CD4-positive, alpha-beta T cell treated with Interferon gamma for 1 hour (primary cell): ENCODE measurements at regions not wholly inside any gene's neighbourhood (a gene's known extent, or its start where the extent isn't known, plus 50 kb on each side); places are given as distances from the start of the nearest gene placed in this dataset.
"Not testable (repeated sequence)": the region's sequence is repeated elsewhere in the genome, so short reads cannot be mapped to it uniquely, and the experiment has no call there.

Experiments
- DNase-seq: peaks from one replicate; pipeline ENCODE4 v3.0.0-alpha.2; 2020

DNA sequence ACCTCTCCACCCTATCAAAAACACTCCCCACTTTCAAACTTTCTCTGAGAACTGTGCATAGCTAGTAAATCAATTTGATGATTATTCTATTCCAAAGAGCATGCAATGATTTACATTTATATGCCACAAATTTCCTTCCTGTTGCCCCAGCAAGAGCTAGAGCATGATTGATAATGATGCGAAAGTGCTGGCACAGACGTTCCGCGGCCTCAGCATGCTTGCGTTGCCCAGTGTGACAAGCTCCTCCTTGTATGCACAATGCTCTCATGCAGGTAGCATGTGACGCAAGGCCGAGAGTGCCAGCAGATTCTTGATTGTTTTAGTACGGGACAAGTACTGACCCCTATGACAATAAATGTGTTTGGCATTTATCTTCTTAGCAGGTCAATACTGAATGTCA is 696.3 kb upstream of the SLC35B3 start:
- no peak for DNase-seq

DNA sequence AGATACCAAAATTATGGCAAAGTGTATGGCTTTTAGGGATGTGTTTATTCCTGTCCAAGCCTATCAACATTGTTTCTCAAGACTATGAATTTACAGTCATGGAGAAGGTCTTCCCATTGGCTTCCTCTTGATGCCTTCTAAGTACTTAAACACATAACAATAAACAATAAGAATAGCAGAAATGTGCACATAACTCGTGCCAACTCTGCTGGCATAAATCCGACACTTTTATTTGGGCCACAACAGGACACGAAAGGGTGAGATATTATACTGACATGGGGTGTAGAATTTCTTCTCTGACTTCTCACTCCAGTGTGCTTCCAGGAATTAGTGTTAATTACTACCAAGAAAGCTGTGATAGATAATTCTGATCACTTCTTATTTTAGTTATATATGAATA is 695.9 kb upstream of the SLC35B3 start:
- DNase-seq = no peak

DNA sequence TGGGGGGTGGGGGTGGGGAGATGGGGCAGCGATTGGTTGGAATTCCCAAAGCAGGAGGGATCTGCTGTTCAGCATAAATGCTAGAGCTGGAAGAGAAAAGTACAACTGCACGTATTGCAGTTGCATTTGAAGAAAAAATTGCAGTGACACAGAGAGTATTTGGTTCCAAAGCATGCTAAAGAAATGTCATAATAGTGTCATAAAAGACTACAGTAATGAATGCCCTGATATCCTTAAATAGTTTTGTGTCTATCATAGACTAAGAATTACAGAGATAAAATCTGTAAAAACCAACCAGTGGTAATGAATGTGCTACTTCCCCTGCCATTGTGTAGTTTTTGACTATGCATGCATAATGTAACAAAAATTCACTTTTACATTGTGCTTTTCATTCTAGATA is 693.6 kb upstream of the SLC35B3 start:
- no peak for DNase-seq

DNA sequence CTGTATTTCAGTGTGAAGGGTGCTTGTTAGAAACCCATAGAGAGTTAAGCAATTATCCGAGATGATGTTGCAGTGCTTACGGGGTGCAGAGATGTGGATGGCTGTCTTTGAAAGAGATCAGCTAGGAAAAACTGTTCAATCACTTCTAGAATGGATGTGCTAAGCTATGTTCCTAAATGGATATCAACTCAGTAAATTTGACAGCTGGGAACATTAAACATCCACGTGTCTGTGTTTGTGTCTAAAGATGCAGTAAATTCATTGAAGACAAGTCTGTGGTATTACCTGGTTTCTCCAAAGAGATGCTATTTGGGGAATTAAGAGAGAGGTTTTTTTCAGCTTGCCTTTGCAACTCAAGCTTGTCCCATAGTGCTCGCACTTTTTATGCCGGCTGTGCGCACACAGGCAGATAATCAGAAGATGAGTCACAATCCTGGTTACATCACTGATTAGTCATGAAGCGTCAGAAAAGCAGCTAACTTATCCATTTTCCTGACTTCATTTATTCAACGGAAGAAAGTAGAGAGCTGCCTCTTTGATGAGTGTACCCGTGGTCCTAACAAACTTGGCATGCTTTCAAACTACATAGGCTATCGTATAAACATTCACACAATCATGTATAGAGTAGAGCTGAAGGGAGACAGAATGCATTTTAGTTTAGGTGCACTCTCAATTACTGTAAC is 691.7 kb upstream of the SLC35B3 start:
- no peak for DNase-seq

DNA sequence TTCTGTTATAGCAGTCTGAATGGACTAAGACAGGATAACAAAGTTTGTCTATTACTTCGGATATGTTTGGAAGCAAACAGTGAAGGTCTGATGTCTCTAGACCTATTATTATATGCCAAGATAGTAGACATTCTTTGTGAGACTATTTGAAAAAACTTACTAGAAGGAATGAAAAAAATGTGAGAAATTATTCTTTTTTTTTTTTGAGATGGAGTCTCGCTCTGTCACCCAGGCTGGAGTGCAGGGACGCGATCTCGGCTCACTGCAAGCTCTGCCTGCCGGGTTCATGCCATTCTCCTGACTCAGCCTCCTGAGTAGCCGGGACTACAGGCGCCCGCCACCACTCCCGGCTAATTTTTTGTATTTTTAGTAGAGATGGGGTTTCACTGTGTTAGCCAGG is 690.7 kb upstream of the SLC35B3 start:
- not testable (repeated sequence) for DNase-seq

DNA sequence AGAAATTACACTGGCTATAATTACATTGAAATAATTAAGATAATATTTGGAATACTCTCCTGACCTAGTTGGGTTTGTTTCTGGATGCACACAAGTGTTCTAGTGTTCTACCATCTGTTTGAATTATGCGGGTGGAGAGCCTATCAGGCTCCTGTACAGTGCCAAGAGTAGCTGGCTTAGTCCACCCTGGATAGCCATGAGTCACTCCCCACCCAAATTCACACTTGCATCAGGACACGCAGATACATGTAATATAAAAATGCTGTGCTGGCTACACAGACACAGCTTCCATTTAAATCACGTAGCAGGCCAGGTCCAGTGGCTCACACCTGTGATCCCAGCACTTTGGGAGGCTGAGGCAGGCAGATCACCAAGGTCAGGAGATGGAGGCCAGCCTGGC is 686.2 kb upstream of the SLC35B3 start:
- no peak for DNase-seq

DNA sequence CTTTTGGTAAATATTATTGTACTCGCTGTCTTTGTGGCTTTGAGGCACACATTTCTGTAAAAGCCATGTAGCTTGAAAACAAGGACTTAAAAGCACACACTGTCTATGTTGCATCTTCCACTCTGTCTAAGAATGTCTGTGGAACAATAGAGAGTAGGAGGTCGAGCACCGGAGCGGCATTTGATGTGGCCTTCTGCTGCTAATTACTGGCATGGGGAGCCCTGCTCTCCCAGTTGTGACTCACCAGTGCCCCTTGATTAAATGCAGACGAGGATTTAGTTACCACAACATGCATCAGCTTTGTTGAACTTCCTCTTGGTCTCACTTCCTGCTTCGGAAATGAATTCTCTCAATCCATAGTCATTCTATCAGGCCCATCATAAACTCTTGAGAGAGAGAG is 680.7 kb upstream of the SLC35B3 start:
- DNase-seq = no peak

DNA sequence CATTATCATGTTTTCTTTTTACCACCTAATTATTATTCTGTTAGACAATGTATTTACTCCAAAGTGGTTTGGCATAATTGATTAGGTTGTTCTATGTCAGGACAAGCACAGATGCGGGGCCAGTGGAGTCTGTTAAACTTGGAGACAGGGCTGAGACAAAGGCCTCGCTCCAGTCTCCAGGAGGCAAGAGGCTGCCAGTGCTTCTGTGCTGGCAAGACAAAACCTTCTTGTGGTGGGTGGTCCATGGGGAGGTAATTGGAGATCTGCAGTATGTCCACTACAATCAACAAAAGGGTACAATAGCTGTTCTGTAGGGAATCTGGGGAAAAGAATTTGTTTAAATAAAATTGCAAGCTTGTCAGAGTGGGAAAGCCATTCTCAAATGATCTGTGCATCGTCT is 677.2 kb upstream of the SLC35B3 start:
- DNase-seq = no peak

DNA sequence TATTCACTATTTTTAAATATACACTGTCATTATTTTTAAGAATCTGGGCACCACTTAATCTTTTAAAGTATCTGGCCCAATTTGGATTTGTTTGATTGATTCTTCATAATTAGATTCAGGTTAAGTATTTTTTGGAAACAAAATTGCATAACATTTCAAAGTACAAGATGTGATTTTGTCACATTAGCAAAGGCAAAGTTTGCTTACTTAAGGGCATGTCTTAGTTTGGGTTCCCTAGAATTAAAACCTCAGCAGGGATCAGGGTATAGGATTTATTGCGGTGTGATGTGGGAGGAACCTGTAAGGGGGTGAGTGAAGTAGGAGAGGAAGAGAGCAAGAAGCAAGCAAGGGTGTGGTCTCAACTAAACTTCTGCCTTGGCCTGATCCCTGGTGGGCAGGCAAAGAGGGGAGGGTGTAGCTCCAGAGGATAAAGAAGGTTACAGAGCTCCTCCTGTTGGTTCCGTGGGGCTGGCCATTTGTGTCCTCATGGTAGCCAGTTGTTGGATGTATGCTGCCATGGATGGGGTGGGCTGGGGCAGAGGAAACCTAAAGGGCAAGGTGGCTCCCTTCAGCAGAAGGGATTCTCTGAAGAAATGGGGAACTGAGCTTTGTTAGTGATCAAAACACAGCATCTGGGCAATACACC is 668.7 kb upstream of the SLC35B3 start:
- DNase-seq = no peak

DNA sequence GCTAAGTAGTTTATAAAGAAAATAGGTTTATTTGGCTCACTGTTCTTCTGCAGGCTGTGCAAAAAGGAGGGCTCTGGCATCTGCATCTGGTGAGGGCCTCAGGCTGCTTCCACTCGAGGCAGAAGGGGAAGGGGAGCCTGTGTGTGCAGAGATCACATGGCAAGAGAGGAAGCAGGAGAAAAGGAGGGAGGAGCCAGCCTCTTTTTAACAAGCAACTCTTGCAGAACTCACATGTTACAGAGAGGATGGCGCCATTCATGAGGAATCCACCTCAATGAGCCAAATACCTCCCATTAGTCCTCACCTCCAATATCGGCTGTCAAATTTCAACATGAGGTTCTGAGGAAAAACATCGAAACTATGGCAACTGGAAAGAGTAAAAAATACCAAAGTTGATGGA is 666.6 kb upstream of the SLC35B3 start:
- no peak for DNase-seq

DNA sequence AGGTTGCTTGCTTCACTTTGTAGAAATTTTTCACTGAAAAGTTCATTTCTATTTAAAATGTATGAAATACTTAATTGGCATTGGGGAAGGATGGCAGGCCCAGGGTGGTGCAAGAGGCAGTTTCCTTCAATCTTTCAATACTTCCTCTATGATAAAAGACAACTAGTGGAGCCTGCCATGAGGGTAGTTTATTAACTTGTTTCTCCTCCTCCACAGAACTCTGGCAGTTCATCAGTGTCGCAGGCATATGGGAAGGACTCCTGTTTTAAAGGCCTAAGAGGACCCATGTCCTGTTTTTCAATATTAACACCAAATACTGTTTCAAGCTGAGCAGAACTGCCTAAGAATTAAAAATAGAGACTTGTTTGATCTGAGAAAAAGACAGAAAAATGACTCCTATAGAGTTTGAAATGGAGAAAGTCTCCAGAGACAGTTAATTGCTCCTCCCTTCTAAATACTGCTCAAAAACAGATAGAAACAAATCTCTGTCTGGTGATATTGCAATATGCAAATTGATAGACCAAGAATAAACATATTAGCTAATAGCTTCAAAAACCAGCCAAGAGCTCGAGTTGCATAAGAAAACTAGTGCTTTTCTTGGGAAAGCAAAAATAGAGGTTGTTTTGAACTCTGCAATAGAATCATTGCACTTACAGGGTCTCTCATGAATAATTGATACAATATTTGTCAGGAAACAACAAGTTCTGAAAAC is 665.7 kb upstream of the SLC35B3 start:
- DNase-seq = no peak

DNA sequence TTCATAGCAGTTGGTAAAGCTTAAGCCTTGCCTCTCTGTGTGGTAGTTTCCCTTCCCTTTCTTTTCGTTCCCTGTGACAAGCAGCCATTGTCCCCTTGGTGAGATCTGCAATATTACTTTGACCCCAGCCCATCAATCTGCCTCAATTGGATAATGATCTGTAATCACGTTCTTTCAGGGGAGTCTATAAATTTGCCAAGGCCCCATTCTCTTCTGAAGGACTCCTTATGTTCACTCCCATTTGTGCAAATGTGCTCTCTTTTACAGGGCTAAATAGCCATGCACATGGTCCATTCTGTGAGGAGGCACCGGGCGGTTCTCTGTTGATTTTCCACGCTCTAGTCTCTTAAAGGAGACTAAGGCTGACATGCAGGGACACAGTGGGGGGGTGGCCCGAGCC is 660.4 kb upstream of the SLC35B3 start:
- no peak for DNase-seq

DNA sequence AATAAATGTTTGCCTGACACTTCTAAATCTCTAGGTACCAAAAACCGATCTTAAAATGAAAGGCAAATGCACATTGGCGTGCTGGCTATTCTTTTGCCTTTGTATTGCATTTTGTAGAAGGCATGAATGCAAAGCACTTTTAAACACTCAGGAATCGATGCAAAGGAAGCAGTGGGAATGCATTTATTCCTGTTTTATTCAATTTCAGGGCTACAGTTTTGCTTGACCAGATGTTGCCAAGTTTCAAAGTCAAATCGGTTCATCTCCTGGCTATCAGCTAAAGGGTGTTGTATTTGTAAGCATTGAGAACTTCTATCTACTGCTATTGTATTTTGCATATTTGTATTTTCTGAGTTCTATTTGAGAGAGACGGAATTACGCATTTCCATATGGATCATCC is 659.8 kb upstream of the SLC35B3 start:
- no peak for DNase-seq

DNA sequence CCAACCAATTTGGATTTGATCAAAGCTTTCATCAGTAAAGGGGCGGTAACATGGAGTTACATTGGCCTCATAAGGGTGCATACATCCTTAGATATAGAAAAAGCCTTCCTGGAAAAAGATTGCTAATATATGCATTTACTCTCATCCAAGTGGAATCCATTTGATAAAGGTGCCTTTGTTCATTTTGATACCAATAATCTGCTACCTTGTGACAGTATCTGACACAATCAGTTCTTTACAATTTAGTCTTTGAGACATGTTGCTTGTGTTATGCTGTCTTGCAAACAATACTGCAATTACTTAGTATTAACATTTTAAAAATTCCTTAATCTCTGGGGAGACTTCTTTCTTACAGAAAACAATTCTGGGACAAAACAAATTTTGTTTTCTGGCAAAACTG is 654.4 kb upstream of the SLC35B3 start:
- DNase-seq = no peak

DNA sequence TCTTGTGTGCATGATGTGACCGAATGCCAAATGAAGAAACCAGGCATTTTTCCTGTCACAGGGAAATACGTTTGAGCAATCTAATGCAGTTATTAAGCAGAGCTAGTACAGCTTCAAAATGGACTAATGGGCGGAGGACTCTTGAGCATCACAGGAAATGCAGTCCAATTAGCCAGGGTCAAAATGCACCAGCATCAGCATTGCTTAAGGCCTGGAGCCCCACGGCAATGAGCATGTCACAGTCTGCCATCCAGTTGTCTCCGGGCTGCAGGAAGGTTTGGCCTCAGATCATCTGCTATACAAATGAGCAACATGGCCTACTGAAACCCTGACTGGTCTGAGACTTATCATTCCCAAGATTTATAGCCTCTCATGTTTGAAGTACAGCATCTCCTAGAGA is 652.1 kb upstream of the SLC35B3 start:
- DNase-seq = no peak

DNA sequence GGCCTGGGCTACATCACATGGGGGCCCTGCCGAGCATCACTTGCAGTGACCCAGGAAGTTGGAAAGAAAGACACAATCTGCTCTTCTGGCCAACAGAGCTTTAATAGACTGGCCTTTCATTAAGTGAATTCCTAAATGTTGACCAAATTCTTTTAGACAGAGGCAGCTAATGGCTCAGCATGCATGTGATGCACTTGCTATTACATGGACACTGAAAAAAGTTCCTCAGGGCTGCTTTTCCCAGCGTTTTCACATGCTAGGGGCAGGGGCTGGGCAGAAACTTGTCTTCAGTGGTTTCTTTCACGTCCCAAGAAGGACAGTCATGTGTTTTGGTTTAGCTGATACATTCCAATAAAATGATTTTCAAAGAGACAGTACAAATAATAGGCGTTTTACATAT is 651.0 kb upstream of the SLC35B3 start:
- no peak for DNase-seq

DNA sequence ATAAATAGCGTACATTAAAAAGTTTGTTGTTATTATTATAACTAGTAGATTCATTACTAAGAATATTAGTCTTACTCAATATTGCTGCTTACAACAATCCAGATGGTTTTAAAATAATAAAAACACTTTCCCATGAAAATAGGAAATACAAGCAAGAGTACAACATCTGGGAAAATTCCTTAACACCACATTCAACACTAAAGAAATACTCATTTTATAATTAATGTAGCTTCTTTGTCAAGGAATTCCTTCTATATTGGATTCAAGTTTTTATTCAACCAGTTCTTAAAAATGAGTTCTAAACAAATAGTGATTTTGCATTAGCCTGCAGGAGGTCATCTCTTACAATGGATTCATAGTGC is 650.3 kb upstream of the SLC35B3 start:
- no peak for DNase-seq

DNA sequence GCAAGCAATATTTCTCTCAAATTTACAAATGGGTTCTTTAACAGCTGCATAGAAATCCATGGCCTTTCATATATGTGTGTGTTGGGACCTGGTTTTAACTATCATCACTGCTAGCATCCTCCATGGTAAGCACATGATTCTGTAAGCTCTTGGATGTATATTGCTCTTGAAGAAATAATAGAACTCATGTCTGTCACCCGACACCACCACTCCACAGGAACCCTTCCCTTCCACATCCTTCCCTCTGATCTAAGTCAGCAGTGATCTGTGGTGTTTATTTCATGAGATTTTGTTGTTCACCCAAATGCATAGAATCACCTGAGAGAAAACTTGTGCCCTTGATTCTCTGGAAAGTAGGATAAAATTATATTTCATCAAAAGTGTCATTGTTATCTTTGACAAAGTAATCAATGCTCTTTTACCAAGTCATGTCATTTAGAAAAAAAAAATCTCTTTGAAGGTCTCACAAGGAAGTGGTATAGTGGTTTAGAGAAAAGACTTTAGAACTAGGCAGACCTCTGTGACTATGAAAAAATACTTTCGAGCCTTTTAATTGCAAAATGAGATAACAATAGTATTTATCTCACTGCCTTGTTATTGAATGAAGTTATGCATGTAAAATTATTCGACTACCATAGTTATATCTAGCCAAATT is 649.8 kb upstream of the SLC35B3 start:
- no peak for DNase-seq

DNA sequence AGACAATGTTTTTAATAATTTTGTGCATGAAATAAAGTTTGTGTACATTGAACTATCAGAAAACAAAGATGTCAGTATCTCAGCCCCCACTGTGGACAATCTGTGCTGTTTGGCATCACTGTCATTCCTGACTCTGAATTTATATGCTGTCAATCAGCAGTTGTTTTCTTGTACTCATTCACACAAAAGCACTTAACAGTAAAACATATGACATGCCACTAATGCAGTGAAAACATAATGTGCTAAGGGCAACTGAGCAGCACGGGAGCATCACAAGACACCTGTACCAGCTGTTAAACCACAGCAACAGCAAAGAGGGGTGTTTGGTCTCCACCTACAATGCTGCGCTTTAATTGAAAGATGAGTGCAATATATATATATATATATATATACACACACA is 647.8 kb upstream of the SLC35B3 start:
- no peak for DNase-seq

DNA sequence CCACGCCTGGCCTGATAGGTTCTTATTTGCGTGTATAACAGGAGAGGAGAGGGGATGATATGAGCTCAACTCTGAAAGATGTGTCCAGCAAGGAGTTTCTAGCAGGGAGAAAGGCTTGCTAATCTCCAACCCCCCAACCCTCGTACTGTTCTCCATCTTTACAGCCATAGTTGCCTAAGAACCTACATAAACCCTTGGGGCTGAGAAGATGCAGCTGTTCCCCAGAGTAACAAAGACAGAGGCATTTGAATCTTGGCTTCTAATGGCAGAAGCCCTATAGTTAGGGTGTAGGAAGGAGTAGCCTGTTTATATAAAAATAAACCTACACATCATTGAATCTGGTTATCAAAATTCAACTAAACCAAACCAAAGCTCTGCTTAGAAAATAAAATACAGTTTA is 631.4 kb upstream of the SLC35B3 start:
- DNase-seq = no peak

DNA sequence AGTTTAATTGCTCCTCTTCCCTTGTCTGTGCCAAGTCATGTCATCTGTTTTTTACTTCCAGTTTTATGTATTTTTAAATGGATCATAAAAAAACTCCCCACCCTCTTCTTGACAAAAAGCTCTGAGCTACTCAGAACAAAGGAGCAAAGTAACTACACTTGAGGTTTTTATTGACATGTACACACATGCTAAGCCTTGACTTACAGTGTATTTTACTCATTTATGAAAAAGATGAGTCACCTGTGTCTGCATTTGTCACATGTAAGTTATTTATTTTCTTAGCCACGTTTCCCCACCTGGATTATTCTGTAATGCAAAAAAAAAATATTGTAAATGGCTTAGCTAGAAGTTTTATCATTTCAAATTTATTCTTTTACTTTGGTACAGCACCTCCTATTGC is 628.8 kb upstream of the SLC35B3 start:
- no peak for DNase-seq

DNA sequence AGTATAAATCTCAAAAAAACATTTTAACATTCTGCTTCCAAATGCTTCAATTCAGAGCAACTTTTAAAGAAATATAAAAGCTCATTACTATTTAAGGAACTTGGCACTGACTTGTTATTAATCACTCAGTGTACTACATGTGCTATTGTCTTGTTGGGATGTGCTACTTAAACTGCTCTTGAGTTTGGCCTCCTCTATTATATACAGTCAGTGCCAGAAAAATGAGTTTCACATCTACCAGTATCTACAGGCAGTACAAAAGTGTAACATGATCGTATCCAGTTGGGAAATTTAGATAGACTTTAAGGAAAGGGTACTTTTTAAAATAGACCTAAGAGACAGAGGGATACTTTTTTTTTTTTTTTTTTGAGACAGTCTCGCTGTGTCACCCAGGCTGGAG is 627.3 kb upstream of the SLC35B3 start:
- DNase-seq = no peak

DNA sequence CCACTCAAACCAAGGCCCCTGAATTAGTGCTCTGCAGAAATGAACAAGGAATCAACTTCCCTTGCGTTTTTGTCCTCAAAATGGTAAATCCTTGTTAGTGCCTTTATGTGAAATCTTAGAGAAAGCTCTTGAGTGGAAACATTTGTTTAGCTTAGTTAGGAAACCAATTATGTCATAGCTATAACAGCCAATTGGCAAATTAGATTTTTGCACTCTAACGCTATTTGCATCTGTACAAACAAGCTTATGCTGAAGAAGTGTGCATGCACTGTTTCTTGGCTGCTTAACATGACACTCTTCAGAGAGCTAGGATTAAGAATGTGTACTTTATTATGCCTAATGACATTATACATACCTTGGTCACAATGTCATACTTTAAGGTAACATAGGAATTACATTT is 622.6 kb upstream of the SLC35B3 start:
- no peak for DNase-seq

DNA sequence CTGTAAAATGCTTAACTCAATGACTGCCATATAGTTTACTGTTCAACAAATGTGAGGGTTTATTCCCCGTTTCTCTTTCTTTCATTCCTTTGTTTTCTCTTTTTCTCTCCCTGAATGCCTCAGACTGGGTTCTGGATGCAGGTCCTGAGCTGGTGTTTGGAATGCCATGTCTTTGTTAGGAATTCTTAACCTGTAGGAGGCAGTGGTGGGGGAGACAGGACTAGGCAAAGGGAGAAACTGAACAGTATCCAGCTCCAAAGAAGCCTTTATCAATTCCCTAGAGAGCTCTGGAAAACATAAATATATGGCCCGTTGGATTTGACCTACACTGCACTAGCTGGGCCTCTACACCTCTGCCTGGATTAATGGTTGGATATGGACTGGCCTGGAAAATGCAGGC is 621.2 kb upstream of the SLC35B3 start:
- no peak for DNase-seq
